HuH-7.5 (cell line): ENCODE measurements at regions not wholly inside any gene's neighbourhood (a gene's known extent, or its start where the extent isn't known, plus 50 kb on each side); places are given as distances from the start of the nearest gene placed in this dataset.

ENCODE experiments used
- DNase-seq: peaks from one replicate; pipeline ENCODE4 v3.0.0; 2011; ENCODE audit warnings: low spot score

- DNase-seq = no peak
Measured at GRCh38 chr14:101066826-101067510, 163.4 kb upstream of the RTL1 start.

- no peak for DNase-seq
Measured at GRCh38 chr14:101068313-101069227, 165.0 kb upstream of the RTL1 start.

- DNase-seq = no peak
Measured at GRCh38 chr14:101069228-101069549, 165.7 kb upstream of the RTL1 start.

- no peak for DNase-seq
Measured at GRCh38 chr14:101069666-101070362, 166.3 kb upstream of the RTL1 start.

GRCh38 chr14:101070540-101071492, 167.3 kb upstream of the RTL1 start:
- no peak for DNase-seq

- no peak for DNase-seq
Measured at GRCh38 chr14:101071493-101071906, 168.0 kb upstream of the RTL1 start.

- no peak for DNase-seq
Measured at GRCh38 chr14:101072070-101072469, 168.5 kb upstream of the RTL1 start.

GRCh38 chr14:101072531-101072930, 169.0 kb upstream of the RTL1 start:
- DNase-seq = no peak

GRCh38 chr14:101072945-101073597, 169.5 kb upstream of the RTL1 start:
- peak; percentile 77 for DNase-seq

- DNase-seq = no peak
Measured at GRCh38 chr14:101073598-101073965, 170.1 kb upstream of the RTL1 start.

GRCh38 chr14:101074196-101075024, 170.9 kb upstream of the RTL1 start:
- DNase-seq = no peak

- no peak for DNase-seq
Measured at GRCh38 chr14:101075025-101075800, 171.7 kb upstream of the RTL1 start.

- DNase-seq = no peak
Measured at GRCh38 chr14:101075801-101076413, 172.4 kb upstream of the RTL1 start.

- no peak for DNase-seq
Measured at GRCh38 chr14:101076451-101077198, 173.1 kb upstream of the RTL1 start.

- no peak for DNase-seq
Measured at GRCh38 chr14:101077481-101078074, 174.1 kb upstream of the RTL1 start.

- no peak for DNase-seq
Measured at GRCh38 chr14:101078170-101078891, 174.8 kb upstream of the RTL1 start.

GRCh38 chr14:101078892-101079221, 175.3 kb upstream of the RTL1 start:
- no peak for DNase-seq
